SK-N-SH treated with all-trans-retinoic acid at 6 μM for 48 hours (cell line): ENCODE measurements at regions not wholly inside any gene's neighbourhood (a gene's known extent, or its start where the extent isn't known, plus 50 kb on each side); places are given as distances from the start of the nearest gene placed in this dataset.

Source experiments
- PATZ1 ChIP-seq: fragments of 250-450 bp; sonication (Bioruptor Pico); IDR thresholded peaks from 2 replicates; pipeline ENCODE4 v1.8.0; 2020; ENCODE audit warnings: mild to moderate bottlenecking, moderate library complexity, borderline replicate concordance
- ZFP3 ChIP-seq: fragments of 250-450 bp; sonication (Bioruptor Pico); IDR thresholded peaks from 2 replicates; pipeline ENCODE4 v1.5.0; 2020; ENCODE audit warnings: mild to moderate bottlenecking, moderate library complexity

DNA sequence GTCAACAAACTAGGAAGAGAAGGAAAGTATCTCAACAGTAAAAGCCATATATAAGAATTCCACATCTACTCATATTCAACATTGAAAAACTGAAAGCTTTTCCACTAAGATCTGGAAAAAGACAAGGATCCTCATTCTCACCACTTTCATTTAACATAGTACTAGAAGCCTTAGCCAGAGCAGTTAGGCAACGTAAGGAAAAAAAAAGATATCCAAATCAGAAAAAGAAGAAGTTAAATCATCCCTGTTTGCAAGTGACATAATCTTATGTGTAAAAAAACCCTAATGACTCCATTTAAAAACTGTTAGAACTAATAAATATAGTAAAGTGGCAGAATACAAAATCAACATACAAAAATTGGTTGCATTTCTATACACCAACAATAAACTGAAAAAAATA lies 426.2 kb downstream of the BCAT1 start:
- TF ChIP-seq ZFP3 (CRISPR knock-in tag) (no peak), PATZ1 (CRISPR knock-in tag) (no peak)
